A549 (cell line): ENCODE measurements at regions not wholly inside any gene's neighbourhood (a gene's known extent, or its start where the extent isn't known, plus 50 kb on each side); places are given as distances from the start of the nearest gene placed in this dataset.

Experiments
- MAX ChIP-seq: IDR thresholded peaks from 2 replicates; pipeline ENCODE4 v1.6.1; 2012
- POLR2A ChIP-seq: IDR thresholded peaks from 2 replicates; pipeline ENCODE4 v1.6.1; 2012; ENCODE audit warnings: mild to moderate bottlenecking, low read length
- TF ChIP-seq, protein P1 (sequence below): fragments of >200 bp; sonication (Bioruptor Twin); formaldehyde crosslinking; IDR thresholded peaks from 3 replicates; pipeline ENCODE4 v1.5.1; 2016

DNA sequence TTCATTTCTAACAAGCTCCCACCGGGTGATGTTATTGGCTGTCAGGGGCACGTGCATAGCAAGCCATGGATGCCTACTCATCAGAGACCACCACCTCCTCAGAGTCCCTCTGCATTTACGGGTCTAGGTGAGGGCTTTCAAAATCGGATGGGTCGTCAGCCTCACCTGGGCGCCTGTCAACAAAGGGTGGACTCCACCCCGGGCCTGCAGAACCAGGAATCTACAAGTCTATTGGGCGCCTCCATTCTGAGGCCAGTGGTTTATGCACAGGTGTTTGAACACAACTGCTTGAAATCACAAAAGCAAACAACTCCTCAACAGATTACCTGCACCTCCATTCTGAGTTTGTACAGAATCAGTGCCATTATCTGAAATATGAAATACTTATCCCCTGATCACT is 318.9 kb downstream of the PTTG2 start:
- TF ChIP-seq, protein P1, sequence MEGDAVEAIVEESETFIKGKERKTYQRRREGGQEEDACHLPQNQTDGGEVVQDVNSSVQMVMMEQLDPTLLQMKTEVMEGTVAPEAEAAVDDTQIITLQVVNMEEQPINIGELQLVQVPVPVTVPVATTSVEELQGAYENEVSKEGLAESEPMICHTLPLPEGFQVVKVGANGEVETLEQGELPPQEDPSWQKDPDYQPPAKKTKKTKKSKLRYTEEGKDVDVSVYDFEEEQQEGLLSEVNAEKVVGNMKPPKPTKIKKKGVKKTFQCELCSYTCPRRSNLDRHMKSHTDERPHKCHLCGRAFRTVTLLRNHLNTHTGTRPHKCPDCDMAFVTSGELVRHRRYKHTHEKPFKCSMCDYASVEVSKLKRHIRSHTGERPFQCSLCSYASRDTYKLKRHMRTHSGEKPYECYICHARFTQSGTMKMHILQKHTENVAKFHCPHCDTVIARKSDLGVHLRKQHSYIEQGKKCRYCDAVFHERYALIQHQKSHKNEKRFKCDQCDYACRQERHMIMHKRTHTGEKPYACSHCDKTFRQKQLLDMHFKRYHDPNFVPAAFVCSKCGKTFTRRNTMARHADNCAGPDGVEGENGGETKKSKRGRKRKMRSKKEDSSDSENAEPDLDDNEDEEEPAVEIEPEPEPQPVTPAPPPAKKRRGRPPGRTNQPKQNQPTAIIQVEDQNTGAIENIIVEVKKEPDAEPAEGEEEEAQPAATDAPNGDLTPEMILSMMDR: no peak
- TF ChIP-seq POLR2A (no peak), MAX (no peak)
